ENCODE measurements at regions not wholly inside any gene's neighbourhood (a gene's known extent, or its start where the extent isn't known, plus 50 kb on each side); places are given as distances from the start of the nearest gene placed in this dataset.

DNA sequence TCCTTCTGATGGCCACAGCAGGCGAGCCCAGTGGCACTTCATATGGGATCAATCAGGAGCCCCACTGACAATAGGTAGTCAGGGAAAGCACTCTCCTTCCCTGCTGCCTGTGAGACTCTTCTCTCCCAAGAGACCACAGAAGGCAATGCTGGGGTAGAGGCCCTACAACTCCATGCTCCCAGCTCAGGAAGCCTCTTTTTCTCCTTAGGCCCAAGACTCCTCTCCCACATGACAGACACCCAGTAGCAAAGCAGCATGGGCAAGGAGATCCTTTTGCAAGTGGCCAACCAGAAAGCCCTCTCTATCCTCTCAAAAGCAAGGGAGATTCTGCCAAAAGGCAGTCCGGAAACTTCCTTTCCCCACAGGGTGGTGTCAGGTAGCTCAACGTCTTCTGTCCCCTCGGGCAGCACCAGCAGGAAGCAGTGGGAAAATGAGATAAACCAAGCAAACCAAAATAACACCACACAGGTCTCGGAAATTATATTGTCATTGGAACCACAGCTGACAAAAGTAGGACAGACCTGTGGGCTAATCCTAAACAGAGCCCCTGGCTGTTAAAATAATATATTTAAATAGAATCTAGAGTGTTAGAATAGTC lies 172.7 kb upstream of the GDF10 start:
- H3K27me3 ChIP-seq: no peaks in the 10 kb centered on the region
- H3K4me1 ChIP-seq: no peaks in the 10 kb centered on the region
- no peak for DNase-seq (ENCODE audit: low spot score in 2 of 2)
- no peaks in the 10 kb centered on the region for H3K36me3 ChIP-seq
- no peak overlapping the region for H3K4me3 ChIP-seq
- H3K27ac ChIP-seq: no peak overlapping the region
- H3K9me3 ChIP-seq: no peaks in the 10 kb centered on the region
- 61 to 66% methylated on average over 5 of the region's 5 CpGs for whole genome bisulfite sequencing, 2 donors
- TF ChIP-seq EP300 (IDR thresholded peaks at IDR 0.05) (no peak), POLR2A (IDR thresholded peaks at IDR 0.05) (no peak)
- TF ChIP-seq, protein P1, sequence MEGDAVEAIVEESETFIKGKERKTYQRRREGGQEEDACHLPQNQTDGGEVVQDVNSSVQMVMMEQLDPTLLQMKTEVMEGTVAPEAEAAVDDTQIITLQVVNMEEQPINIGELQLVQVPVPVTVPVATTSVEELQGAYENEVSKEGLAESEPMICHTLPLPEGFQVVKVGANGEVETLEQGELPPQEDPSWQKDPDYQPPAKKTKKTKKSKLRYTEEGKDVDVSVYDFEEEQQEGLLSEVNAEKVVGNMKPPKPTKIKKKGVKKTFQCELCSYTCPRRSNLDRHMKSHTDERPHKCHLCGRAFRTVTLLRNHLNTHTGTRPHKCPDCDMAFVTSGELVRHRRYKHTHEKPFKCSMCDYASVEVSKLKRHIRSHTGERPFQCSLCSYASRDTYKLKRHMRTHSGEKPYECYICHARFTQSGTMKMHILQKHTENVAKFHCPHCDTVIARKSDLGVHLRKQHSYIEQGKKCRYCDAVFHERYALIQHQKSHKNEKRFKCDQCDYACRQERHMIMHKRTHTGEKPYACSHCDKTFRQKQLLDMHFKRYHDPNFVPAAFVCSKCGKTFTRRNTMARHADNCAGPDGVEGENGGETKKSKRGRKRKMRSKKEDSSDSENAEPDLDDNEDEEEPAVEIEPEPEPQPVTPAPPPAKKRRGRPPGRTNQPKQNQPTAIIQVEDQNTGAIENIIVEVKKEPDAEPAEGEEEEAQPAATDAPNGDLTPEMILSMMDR (IDR thresholded peaks at IDR 0.05): no peak

- no peaks in the 10 kb centered on the region for H3K36me3 ChIP-seq
- H3K27ac ChIP-seq: no peak overlapping the region
- DNase-seq (ENCODE audit: low spot score in 2 of 2): no peak
- no peak overlapping the region for H3K4me3 ChIP-seq
- no peaks in the 10 kb centered on the region for H3K9me3 ChIP-seq
- H3K27me3 ChIP-seq: no peaks in the 10 kb centered on the region
- TF ChIP-seq EP300 (IDR thresholded peaks at IDR 0.05): no peak
- H3K4me1 ChIP-seq: no peaks in the 10 kb centered on the region
Observed at GRCh38 chr10:47130491-47130890, 169.5 kb upstream of the GDF10 start.

GRCh38 chr10:47133871-47134570 lies 166.0 kb upstream of the GDF10 start:
- H3K27ac ChIP-seq: no peak overlapping the region
- DNase-seq (ENCODE audit: low spot score in 2 of 2): no peak
- WGBS, 2 donors: 58 to 62% methylated on average over 6 of the region's 6 CpGs
- no peak overlapping the region for H3K4me3 ChIP-seq
- H3K4me1 ChIP-seq: no peaks in the 10 kb centered on the region
- no peaks in the 10 kb centered on the region for H3K27me3 ChIP-seq
- TF ChIP-seq, protein P1 (IDR thresholded peaks at IDR 0.05): no peak
- TF ChIP-seq EP300 (IDR thresholded peaks at IDR 0.05) (no peak), POLR2A (IDR thresholded peaks at IDR 0.05) (no peak)
- no peaks in the 10 kb centered on the region for H3K36me3 ChIP-seq
- no peaks in the 10 kb centered on the region for H3K9me3 ChIP-seq

- no peak for DNase-seq (ENCODE audit: low spot score in 2 of 2)
- TF ChIP-seq, protein P1 (IDR thresholded peaks at IDR 0.05): no peak
- TF ChIP-seq EP300 (IDR thresholded peaks at IDR 0.05) (no peak), POLR2A (IDR thresholded peaks at IDR 0.05) (no peak)
- no peaks in the 10 kb centered on the region for H3K4me1 ChIP-seq
- no peaks in the 10 kb centered on the region for H3K36me3 ChIP-seq
- no peaks in the 10 kb centered on the region for H3K27me3 ChIP-seq
- no peak overlapping the region for H3K4me3 ChIP-seq
- H3K27ac ChIP-seq: no peak overlapping the region
- no peaks in the 10 kb centered on the region for H3K9me3 ChIP-seq
- WGBS, 2 donors: 83 to 89% methylated on average over 3 of the region's 3 CpGs
Observed at GRCh38 chr10:47136866-47137265, 163.1 kb upstream of the GDF10 start.

DNA sequence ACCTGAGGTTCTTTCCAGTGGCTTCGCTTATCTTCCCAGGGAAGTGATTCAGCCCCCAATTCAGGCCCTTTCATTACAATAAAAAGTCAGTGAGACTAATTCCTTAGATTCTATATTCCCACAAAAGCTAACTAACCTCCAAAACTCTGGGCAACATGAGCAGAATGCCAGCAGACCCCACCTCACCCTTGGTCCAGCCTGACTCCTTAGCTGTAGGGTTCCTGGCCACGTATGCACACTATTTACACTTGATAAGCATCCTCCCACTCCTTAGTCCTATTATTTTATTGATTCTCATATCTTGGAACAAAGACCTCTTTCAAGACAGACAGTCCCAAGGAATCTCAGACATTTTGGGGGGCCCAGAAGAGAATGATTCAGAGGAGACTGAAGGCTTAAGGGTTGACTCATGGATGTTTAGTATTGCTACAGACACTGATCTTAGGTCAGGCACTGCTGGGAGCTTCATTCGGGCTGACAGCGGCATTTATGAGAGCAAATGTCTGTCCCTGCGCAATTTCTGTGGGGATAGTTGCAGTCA lies 162.6 kb upstream of the GDF10 start:
- H3K27me3 ChIP-seq: no peaks in the 10 kb centered on the region
- DNase-seq (ENCODE audit: low spot score in 2 of 2): no peak

More for the DNA sequence above, 162.6 kb upstream of the GDF10 start:
- Histone ChIP-seq H3K27ac (no peak overlapping the region), H3K4me3 (no peak overlapping the region), H3K4me1 (no peaks in the 10 kb centered on the region), H3K36me3 (no peaks in the 10 kb centered on the region), H3K9me3 (no peaks in the 10 kb centered on the region)
- TF ChIP-seq, protein P1 (IDR thresholded peaks at IDR 0.05): no peak
- TF ChIP-seq POLR2A (IDR thresholded peaks at IDR 0.05) (no peak), EP300 (IDR thresholded peaks at IDR 0.05) (no peak)
- WGBS, 2 donors: 47 to 54% methylated on average over 5 of the region's 5 CpGs
